NB4 (cell line): ENCODE measurements at regions not wholly inside any gene's neighbourhood (a gene's known extent, or its start where the extent isn't known, plus 50 kb on each side); places are given as distances from the start of the nearest gene placed in this dataset.

Experiments
- CTCF ChIP-seq: IDR thresholded peaks from one replicate; pipeline ENCODE4 v1.5.1; 2012; ENCODE audit warnings: low read depth, low read length
- MAX ChIP-seq: IDR thresholded peaks from 2 replicates; pipeline ENCODE4 v1.6.1; 2011; ENCODE audit warnings: low read depth, low read length
- MYC ChIP-seq: IDR thresholded peaks from 2 replicates; pipeline ENCODE4 v1.6.1; 2011; ENCODE audit warnings: low read depth, low read length
- POLR2A ChIP-seq: IDR thresholded peaks from 2 replicates; pipeline ENCODE4 v1.6.1; 2011; ENCODE audit warnings: mild to moderate bottlenecking; ENCODE audit not compliant: insufficient read length; ENCODE audit errors: extremely low read depth

- no peak for TF ChIP-seq CTCF
- no peak for TF ChIP-seq POLR2A
- no peak for TF ChIP-seq MAX
- TF ChIP-seq MYC = no peak
Observed at GRCh38 chr12:30135776-30136175, 352.0 kb upstream of the TMTC1 start.
